Stimulated activated CD4-positive, alpha-beta T cell treated with anti-CD3 and anti-CD28 coated beads, Interleukin-2, amount 100 ng/mL, for 48 hours (primary cell): ENCODE measurements at regions not wholly inside any gene's neighbourhood (a gene's known extent, or its start where the extent isn't known, plus 50 kb on each side); places are given as distances from the start of the nearest gene placed in this dataset.
"Not testable (repeated sequence)": the region's sequence is repeated elsewhere in the genome, so short reads cannot be mapped to it uniquely, and the experiment has no call there.

Experiments used
- DNase-seq, 2 donors: peaks; one replicate each; pipeline ENCODE4 v3.0.0-alpha.2; 2020

GRCh38 chr1:222953585-222953984, 138.7 kb downstream of the DISP1 start:
- no peak for DNase-seq

GRCh38 chr1:222955964-222956363, 141.1 kb downstream of the DISP1 start:
- DNase-seq: no peak

- no peak for DNase-seq
Observed at GRCh38 chr1:222956601-222957000, 141.8 kb downstream of the DISP1 start.

- no peak for DNase-seq
Observed at GRCh38 chr1:222967466-222968240, 152.8 kb downstream of the DISP1 start.

GRCh38 chr1:222970040-222970439, 155.2 kb downstream of the DISP1 start:
- no peak for DNase-seq

- DNase-seq: no peak
Observed at GRCh38 chr1:222970711-222971110, 155.9 kb downstream of the DISP1 start.

- DNase-seq: no peak
Observed at GRCh38 chr1:222971146-222971545, 156.3 kb downstream of the DISP1 start.

- DNase-seq: no peak
Observed at GRCh38 chr1:222973561-222973960, 158.7 kb downstream of the DISP1 start.

GRCh38 chr1:222974496-222974895, 159.7 kb downstream of the DISP1 start:
- no peak for DNase-seq

- DNase-seq: no peak
Observed at GRCh38 chr1:222975472-222976122, 160.8 kb downstream of the DISP1 start.

- no peak for DNase-seq
Observed at GRCh38 chr1:222976453-222976852, 161.6 kb downstream of the DISP1 start.

GRCh38 chr1:222977294-222977693, 162.5 kb downstream of the DISP1 start:
- not testable (repeated sequence) for DNase-seq

- DNase-seq: no peak
Observed at GRCh38 chr1:222979561-222979960, 163.5 kb downstream of the TLR5 start.

GRCh38 chr1:222987674-222988076, 155.4 kb downstream of the TLR5 start:
- DNase-seq: no peak

- no peak for DNase-seq
Observed at GRCh38 chr1:222989443-222989842, 153.6 kb downstream of the TLR5 start.

- DNase-seq: no peak
Observed at GRCh38 chr1:222991177-222991576, 151.9 kb downstream of the TLR5 start.

GRCh38 chr1:222991908-222992307, 151.1 kb downstream of the TLR5 start:
- DNase-seq: no peak

- no peak for DNase-seq
Observed at GRCh38 chr1:222994511-222995235, 148.4 kb downstream of the TLR5 start.

- no peak for DNase-seq
Observed at GRCh38 chr1:222995236-222995580, 147.8 kb downstream of the TLR5 start.

GRCh38 chr1:222995620-222996309, 147.3 kb downstream of the TLR5 start:
- no peak for DNase-seq

GRCh38 chr1:222996310-222996975, 146.6 kb downstream of the TLR5 start:
- DNase-seq: no peak

- DNase-seq: no peak
Observed at GRCh38 chr1:223000632-223001031, 142.4 kb downstream of the TLR5 start.
